ENCODE measurements at regions not wholly inside any gene's neighbourhood (a gene's known extent, or its start where the extent isn't known, plus 50 kb on each side); places are given as distances from the start of the nearest gene placed in this dataset.

GRCh38 chr2:104041351-104041750 lies 812.6 kb upstream of the POU3F3 start:
- TF ChIP-seq CTCF (conservative IDR thresholded peaks at IDR 0.05 in 1 of 2, IDR thresholded peaks at IDR 0.05 in 1 of 2; ENCODE audit: low read depth in 1 of 2, low read length in 2 of 2) = no peak
- no peak for TF ChIP-seq EZH2 (IDR thresholded peaks at IDR 0.05; ENCODE audit: low read length, missing control alignments)

All from fibroblast of lung (primary cell).